NCI-H446 (cell line): ENCODE measurements at regions not wholly inside any gene's neighbourhood (a gene's known extent, or its start where the extent isn't known, plus 50 kb on each side); places are given as distances from the start of the nearest gene placed in this dataset.
"Not testable (repeated sequence)": the region's sequence is repeated elsewhere in the genome, so short reads cannot be mapped to it uniquely, and the experiment has no call there.

Source experiments
- DNase-seq, 2 experiments: peaks; one replicate each; lab custom pipeline; 2025; lab: John Stamatoyannopoulos, UW

DNA sequence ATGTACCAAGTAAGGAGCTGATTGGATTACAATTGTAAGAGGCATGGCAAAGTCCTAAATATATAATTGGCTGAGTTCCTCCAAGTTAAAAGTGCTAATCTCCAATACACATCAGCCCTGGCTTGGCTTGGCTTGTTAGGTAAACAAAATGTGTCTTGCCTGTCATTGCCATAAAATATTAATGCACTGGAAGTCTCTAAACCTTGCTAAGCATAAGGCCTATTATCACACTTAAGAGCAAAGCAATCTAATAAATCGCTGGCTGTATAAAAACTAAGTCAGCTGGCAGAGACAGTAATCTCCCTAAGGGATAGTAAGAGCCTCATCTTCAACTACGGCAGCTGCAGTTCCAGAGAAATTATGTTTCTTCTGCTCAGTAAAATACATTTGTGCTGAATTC, 418.6 kb upstream of the GRAMD2B start:
- peak; percentile 49 to 87 for DNase-seq

DNA sequence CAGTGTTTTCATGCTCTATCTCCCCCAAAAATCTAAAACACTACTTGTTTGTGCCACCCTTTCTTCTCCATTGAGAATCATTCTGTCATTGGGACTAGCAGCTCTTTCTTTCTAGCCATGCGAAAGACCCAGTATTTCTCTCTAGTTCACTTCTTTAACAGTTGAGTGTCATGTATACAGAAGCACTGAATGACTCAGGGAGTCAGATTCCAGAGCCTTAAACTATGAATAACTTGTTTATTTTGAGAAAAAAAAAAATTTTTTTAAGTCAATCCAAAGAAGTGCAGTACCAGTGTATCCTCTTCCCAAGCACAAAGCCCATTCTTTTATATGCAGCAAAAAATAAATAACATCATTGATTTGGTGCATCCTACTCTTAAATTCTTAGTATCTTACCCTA, 415.4 kb upstream of the GRAMD2B start:
- no peak for DNase-seq

DNA sequence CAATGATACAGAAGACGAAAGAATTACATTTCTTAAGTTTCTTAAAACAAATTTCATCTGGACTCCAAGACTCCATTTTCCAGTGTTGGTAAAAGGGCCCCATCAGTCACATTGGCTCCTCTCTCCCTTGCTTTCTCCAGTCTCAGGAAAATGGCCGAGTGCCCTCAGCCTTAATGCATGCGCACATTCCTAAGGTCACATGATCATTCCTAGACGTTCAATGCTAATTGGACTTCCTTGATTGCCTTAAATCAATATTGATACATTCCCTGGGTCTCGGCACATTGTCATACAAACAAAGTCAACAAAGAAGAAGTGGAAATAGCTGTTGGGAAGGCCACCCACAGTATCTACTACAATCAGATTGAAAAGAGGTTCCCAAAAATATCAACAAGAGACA, 413.6 kb upstream of the GRAMD2B start:
- DNase-seq, result no peak

DNA sequence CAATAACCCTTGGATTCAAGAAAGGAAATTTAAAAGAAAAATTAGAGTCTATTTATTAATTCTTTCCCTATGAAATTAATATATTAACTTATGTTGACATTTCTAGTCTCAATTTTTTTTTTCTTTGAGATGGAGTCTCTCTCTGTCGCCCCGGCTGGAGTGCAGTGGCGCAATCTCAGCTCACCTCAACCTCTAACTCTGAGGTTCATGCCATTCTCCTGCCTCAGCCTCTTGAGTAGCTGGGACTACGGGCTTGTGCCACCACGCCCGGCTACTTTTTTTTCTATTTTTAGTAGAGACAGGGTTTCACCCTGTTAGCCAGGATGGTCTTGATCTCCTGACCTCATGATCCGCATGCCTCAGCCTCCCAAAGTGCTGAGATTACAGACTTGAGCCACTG, 411.7 kb upstream of the GRAMD2B start:
- not testable (repeated sequence) for DNase-seq

DNA sequence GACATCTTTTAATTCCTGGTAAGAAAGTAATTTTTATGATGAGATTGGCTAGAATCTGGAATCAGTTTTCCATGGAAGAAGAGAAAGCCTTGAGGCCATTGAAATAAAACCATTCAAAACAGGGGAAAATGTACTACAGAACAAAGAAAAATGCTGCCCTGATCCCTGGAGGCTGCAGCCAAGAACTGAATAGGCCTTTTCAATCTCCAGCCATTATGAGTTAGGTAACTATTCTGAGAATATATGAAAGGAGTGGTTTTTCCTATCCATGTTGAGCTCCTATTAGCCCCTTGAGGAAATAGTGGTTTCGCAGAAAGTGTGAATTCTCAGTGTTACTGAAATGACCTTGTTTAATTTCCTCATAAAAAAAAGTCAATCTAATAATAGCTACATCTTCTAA, 408.5 kb upstream of the GRAMD2B start:
- DNase-seq, result no peak

DNA sequence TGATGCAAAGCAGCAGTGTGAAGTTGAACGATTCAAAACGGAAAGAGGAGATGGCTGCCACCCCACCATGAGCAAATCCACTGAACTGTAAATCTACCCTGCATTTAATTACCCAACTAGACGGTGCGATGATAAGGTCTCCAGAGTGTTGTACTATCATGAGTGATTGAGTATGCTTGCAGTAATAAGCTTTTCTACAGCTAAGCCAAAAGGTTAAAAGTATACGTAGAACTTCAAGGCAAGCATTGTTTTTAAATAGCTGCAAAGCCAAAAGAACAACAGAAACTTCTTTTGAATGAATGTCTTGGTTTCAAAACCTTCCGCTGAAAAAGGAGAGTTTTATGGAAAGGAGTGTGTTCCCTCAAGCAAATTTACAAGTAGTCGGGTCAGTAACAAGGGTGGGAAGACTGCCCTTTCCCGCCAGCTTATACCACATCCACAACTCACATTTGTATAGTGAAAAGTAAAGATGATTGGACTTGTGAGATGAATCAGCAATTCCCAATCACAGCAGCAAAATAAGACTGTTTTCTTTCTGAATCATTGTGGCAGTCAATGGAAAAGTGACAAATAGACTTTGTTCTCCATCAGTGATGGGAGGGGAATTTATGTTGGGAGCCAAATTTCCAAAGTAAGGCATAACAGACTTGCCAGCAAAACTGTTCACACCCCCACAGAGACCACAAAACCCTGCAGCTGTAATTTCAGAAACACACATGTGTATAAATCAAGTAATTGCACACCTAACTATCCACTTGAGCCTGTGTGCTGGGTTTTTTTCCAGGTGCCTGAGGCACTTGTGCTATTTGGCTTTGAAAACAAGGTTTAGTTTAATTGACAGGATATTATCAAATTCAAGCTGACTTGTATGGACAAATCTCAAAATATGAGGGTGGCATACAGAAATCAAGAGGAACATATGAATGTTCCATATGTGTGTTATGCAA, 407.7 kb upstream of the GRAMD2B start:
- DNase-seq, result peak; percentile 25 to 49

DNA sequence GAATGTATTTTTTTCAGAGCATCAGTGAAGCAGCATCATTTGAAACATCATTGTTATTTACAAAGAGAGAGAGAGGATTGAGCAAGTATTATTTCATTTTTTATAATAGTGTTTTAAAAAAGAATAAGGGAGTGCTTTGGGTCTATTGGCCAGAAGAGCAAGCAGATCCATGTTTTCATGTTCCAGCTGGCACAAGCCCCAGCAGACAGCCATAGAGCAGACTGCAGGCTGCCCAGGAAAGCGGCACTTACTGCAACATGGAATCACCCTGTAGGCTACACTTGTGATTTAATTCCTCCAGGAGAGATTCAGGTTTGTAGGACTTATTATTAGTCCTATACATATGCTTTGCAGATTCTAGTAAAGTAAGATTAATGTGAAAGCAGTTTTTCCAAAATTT, 407.0 kb upstream of the GRAMD2B start:
- DNase-seq, result peak; percentile 49 to 64

DNA sequence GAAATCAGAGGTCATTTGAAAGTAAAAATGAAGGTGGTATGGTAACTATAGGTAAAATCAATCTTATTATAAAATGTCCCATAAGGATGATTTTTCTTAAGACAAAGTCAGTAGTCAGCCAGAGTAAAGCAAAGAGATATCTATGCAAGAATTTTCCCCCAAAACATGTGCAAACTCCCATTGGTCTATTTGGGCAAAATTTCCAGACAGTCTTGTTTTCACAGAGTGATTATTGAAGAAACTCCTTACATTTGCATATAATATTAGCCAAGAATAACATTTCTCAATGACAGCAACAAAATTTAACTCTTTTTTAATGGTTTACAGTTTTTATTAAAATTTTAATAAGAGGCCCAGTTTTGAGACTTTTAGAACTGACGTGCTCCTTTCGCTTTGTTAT, 406.1 kb upstream of the GRAMD2B start:
- no peak for DNase-seq

DNA sequence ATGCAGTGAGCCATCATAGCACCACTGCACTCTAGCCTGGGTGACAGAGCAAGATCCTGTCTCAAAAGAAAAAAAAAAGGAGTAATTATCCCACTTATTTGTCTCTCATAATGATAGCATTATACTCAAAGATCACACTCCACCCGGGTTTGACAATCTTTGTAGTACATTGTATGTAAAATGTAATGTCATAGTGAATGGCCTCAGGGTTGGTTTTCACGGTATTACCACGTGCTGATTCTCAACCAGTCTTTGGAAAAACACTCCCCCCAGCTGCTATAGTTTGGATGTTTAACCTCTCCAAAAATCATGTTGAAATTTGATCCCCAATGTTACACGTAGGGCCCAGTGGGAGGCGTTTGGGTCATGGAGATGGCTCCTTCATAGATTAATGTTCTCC, 402.4 kb upstream of the GRAMD2B start:
- DNase-seq, result no peak

DNA sequence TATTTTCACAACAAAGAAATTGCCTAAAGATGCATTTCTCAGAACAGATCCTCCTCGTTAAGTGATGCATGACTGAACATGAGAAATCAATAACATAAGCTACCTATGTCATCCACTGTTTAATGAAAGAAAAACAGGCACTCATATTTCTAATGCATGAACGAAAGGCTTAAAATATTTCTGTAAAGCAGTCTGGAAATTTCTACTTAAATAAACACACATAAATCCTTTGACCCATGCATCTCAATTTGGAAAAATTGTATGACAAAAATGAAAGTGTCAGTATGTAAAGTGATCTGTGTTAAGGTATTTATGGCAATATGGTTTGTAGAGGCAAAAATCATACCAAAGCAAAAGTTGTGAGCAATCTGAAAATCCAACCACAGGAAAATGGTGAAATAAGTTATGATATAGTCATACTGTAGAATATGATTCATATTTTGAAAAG, 399.2 kb upstream of the GRAMD2B start:
- no peak for DNase-seq

DNA sequence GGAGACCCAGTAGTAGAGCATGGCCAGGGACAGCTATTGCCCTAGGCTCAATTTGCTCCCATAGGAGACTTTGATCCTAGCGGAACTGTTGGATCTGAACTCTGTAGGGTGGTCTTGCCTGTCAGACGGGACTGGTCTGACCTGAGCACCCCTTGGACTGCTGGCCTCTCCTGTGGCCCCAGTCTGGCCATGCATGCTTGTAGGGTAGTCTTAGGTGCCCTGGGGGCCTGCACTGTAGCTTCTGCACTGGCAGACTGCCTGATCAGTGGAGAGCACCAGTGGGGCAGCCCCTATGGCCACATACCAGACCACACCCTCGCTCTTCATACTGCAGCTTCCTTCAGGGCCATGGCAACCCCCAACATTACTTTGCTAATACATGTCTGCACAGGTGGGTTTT, 396.1 kb upstream of the GRAMD2B start:
- no peak for DNase-seq

DNA sequence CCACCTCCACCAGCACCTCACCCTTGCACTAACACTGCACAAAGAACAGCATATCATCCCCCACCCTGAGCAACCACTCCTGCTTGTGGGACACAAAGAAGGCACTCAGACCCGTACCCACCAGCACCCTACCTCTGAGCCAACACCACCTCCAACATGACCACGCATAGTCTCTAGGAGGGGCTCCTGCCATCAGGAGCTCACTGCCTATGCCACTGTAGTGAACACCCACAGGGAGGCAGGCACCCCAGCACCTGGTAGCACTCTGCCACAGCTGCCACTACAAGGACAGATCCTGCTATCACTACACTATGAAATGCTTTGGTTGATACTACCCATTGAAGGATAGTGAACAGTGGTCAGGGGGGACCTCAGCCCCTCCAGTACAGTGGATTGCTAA, 395.6 kb upstream of the GRAMD2B start:
- no peak for DNase-seq

DNA sequence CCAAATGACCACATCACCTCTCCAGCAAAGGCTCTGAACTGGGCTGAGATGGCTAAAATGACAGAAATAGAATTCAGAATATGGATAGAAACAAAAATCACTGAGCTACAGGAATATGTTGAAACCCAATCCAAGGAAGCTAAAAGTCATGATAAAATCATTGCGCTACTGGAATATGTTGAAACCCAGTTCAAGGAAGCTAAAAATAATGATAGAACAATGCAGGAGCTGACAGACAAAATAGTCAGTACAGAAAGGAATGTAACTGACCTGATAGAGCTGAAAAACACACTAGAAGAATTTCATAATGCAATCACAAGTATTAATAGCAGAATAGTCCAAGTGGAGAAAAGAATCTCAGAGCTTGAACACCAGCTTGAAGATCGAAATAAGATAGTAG, 394.9 kb upstream of the GRAMD2B start:
- DNase-seq, result no peak

DNA sequence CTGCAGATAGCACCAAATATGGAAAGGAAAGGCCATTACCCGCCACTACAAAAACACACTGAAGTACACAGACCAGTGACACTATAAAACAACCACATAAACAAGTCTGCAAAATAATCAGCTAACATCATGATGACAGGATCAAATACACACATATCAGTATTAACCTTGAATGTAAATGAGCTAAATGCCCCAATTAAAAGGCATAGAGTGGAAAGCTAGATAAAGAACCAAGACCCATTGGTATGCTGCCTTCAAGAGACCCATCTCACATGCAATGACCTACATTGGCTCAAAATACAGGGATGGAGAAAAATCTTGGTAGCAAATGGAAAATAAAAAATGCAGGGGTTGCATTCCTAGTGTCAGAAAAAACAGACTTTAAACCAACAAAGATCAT, 393.9 kb upstream of the GRAMD2B start:
- DNase-seq, result not testable (repeated sequence)

DNA sequence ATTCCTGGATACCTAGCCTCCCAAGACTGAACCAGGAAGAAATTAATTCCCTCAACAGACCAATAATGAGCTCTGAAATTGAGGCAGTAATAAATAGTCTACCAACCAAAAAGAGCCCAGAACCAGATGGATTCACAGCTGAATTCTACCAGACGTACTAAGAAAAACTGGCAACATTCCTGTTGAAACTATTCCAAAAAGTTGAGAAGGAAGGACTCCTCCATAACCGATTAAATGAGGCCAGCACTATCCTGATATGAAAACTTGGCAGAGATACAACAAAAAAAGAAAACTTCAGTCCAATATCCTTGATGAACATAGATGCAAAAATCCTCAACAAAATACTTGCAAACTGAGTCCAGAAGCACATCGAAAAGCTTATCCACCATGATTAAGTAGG, 392.5 kb upstream of the GRAMD2B start:
- peak; percentile 16 to 71 for DNase-seq

DNA sequence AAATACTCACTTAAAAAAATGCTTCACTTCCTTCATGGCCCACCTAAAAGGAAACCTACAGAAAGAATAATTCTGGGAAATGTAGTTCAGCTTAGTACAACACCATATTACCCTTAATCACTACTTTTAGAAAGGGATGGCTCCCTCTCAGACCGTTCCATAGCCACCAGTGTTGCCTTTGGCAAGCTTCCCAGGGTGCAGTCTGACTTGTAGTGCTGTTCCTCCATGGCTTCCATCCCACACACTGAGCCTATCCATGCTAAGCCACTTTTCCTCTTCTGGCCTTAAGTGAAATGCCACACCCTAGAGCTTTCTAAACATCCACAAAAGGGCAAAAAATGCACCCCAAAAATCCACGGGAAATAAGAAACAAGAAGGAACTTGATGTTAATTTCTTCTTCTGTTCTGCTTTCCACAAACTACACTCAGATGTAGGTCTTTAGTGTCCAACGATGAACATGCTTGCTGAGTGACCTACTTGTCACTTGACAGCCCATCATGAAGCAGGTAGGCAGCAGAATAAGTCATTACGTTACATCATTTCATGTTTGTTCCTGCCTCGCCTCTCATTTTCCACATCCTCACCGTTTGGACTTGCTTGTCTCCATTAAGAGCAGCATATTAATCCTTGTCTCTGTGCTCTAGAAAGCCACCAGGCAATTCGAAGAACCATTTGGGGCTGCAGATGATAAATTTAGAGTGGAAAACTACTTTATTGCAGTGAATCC, 391.1 kb upstream of the GRAMD2B start:
- peak in 1 of 2 experiments; percentile 79 for DNase-seq

DNA sequence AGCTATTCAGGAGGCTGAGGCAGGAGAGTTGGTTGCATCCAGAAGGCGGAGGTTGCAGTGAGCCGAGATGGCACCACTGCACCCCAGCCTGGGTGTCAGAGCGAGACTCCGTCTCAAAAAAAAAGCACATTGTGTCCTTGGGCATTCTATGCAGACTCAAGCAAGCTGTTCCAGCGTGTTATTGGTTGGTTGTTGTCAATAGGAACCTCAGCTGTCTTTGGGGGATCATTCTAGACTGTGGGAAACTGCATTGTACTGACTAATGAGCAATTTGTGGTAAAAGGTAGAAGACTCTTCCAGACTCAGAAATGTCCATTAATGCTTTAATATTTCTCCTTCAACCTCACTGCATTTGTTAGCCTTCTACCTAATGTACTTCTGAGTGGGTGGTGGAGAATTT, 379.5 kb upstream of the GRAMD2B start:
- DNase-seq, result no peak

DNA sequence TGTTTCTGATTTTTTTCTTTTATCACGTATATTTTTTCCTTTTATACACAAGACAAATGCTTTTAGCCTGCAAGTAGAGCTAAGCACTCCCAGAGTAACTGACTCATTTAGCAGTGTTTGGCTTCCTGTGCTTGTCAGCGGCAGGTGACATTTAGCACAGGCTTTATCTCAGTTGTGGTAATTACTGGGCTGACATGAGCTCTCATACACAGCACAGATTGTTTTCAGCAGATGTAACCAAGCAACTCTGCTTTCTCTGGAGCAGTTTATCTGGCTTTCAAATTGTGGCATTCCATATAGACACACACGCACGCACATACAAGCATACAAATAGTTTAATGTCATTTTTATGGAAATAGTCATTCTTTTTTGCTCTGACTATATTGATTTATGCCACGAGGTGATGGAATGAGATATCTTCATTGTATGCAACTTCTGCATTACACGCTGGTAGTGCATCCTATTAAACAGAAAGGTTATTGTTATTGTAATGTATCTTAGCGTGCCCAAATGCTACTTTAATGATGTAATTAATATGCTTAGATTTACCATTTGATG, 379.0 kb upstream of the GRAMD2B start:
- DNase-seq, result no peak

DNA sequence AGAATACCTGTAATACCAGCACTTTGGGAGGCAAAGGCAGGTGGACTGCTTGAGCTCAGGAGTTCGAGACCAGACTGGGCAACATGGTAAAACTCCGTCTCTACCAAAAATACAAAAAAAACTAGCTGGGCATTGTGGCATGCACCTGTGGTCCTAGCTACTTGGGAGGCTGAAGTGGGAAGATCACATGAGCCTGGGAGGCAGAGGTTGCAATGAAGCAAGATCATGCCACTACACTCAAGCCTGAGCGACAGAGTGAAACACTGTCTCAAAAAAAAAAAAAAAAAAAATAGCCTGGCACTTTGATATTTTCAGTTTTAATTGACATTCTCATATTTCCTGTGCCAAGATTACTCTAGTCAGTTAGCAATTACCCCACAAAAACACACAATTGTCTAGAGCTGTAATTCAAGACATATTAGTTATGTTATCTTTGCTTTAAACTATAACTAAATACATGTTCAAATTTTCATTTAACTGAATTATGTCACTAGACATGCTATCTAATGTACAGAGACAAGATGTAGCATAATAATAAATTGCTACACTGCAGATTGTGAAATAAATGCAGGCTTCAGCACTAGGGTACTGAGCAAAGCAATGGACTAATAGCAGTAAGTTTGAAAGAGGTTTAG, 378.2 kb upstream of the GRAMD2B start:
- DNase-seq, result no peak

DNA sequence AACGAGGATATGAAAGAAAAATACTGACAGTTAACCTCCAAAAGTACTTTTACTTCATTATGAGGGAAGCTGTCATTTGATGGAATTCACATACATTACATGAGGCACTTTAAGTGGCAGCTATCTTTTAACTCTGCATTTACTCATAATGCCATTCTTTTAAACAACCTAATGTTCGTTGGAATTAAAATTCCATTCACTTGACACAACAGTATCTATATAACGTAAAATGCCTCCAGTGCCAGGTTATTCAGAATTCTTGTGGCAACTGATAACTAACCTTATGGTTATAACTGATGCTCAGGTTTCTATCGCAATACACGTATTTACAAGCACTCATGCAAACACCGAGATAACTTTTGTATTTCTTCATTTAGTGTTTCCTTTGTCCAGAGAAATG, 376.9 kb upstream of the GRAMD2B start:
- DNase-seq, result no peak

DNA sequence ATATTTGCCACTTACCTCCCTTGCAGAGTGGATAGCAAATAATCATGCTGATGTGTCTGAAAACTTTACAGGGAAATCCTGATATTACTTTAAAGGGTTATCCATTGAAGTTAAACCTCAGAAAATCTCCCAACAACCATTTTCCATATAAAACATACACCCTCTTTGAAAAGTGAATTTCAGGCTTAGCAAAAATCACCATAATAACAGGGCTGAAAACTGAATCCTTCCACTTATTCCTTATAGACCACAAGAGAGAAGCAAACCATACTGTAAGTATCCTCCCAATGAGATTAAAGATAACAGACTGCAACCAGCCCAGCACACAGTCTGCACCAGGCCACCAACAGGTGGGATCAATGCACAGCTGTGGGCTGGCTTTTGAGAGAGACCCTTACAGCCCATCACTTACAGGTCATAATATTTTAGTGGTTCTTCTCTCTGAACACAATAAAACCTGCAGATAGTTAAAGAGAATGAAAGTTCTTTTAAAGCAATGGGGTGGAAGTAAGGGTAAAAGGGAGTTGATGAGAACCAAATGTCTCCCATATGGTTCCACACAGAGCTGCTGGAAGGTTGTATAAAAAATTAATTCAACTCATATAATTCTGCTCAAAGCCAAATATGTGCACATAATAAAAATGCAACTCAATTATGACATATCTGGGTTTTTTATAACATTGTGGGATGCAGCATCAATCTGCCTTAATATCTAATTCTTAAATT, 376.2 kb upstream of the GRAMD2B start:
- DNase-seq, result no peak

DNA sequence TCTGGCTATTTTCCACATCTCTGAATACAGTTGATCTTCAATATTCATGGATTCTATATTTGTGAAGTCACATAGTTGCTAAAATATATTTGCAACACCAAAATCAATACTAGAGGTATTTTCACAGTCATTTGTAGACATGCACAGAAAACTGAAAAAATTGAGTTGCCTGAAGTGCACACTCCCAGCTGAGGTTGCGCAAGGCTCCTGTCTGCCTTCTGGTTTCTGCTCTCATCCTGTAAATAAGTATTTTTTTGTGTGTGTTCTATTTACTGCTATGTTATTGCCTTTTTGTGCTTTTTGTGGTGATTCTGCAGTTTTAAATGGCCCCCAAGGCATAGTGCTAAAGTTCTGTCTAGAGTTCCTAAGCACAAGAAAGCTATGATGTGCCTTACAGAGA, 371.1 kb upstream of the GRAMD2B start:
- DNase-seq, result no peak
